SH-SY5Y (cell line): ENCODE measurements at regions not wholly inside any gene's neighbourhood (a gene's known extent, or its start where the extent isn't known, plus 50 kb on each side); places are given as distances from the start of the nearest gene placed in this dataset.

Experiments used
- GATA2 ChIP-seq: IDR thresholded peaks from 2 replicates; pipeline ENCODE4 v1.6.1; 2011; ENCODE audit warnings: mild to moderate bottlenecking, low read depth, low read length
- GATA3 ChIP-seq: IDR thresholded peaks from 2 replicates; pipeline ENCODE4 v1.6.1; 2011; ENCODE audit warnings: low read depth, mild to moderate bottlenecking, low read length, moderate library complexity

DNA sequence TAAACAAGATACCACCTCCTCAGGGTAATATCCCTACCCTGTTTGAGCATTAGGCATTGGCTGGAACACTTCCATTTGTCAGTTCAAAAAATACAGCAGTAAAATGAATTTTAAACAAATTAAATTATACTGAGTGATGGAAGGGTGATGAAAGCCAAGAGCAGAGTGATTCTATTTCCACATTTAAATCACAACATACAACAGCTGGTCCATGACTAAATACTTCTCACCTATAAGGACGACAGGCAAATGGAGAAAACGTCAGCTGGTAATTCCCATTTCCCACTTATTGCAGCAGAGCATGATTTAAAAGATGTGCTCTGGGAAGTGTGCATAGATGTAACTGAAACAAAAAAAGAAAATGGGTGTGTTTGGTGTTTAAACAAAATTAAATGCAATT, 543.6 kb upstream of the DAB2 start:
- TF ChIP-seq GATA3 (no peak), GATA2 (no peak)

GRCh38 chr5:39955156-39955555, 530.4 kb upstream of the DAB2 start:
- TF ChIP-seq GATA2: no peak
- TF ChIP-seq GATA3: no peak

DNA sequence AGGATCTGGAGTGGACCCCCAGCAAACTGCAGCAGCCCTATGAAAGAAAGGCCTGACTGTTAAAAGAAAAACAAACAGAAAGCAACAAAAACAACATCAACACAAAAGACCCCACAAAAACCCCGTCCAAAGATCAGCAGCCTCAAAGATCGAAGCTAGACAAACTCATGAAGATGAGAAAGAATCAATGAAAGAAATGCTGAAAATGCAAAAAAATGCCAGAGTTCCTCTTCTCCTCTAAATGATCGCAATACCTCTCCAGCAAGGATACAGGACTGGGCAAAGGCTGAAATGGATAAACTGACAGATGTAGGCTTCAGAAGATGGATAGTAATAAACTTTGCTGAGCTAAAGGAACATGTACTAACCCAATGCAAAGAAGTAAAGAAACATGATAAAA, 526.3 kb upstream of the DAB2 start:
- TF ChIP-seq GATA2 (no peak), GATA3 (no peak)

DNA sequence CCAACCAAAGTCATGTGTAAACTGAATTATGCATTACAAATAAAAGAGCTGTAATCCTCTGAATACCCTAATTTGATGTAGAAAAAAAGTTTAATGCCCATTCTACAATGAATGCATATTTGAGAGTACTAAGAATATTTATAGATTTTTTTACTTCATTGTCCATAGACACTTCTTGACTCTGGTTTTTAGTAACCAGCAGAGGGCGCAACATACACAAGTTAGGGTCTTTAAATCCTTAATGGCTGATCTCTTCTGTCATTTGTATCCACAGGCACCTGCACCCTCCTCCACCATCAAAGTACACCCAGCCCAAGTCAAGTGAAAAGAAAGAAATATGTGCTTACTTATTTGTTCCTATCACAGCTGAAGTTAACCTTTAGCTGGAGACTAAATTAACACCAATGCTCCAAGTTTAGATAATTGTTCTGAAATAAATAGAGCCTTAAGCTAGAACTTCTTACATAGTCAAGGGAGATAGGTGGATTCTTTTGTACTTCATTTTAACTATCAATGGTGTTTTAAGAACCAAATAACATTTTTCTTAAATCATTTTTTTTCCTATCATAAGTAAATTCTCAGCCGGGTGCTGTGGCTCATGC, 524.2 kb upstream of the DAB2 start:
- TF ChIP-seq GATA3 (no peak), GATA2 (no peak)

DNA sequence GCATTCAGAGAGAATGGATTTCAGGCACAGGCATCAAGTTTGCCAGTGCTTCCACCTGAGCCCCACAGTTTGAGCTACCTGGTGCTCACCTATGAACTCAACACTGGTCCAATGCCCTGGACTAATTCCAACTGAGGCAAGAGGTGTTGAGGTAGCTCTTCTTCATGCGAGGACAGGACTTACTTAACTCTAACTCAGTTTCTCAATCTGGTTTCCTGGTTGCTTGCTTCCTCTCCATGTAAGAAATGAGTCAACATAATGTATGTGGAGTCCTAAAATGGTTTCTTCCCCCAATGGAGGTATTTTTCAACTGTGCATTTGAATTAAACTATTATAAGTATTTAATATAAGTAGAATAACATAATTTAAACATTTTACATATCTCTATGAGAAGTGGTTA, 523.6 kb upstream of the DAB2 start:
- TF ChIP-seq GATA2 (no peak), GATA3 (no peak)

DNA sequence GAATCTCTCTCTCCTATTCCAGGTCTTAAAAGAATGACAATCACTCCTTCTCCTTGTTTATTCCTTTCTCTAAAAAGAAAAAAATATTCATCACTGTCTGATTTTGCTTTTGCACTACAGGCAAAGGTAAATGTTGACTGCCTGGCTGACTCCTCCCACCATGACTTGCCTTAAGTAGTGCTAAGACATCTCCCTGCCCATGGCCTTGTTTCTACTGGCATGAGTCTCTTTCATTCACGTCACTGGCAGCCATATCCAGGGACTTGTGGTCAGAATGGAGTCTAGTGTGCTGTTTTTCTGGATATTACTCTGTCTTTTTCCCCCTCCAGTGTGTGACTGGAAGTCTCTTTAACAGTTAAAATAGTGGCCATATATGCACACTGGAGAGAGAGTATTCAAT, 522.9 kb upstream of the DAB2 start:
- no peak for TF ChIP-seq GATA2
- TF ChIP-seq GATA3: no peak

DNA sequence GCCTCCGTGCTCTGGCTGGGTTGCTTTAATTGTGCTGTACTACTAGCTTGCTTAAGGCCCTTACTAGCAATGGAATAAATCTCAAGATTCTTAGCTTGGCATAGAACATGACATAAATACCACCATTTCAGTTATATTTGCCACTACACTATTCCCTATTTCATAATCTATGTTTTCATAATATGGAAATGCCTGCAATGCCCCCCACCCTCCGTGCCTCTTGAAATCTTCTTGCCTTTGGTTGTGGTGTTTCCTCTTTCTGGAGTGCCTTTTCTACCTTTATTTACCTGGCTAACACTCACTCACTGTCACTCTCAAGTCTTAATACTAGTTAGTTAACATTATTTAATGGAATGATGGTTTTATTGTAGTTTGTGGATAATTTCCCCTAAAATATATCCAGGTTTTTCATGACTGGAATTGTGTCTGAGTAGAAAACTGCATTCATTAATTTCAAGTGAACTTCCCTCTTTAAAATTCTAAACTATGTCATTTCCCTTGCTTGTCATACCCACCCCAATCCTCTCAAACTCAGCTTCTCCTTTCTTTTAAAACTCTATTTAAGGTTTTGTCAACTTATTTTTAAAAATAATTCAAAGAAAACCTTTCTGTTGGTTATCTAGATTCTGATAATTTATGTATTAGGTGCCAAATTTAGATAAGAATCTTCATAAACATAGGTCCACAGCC, 521.7 kb upstream of the DAB2 start:
- TF ChIP-seq GATA3: no peak
- TF ChIP-seq GATA2: no peak

DNA sequence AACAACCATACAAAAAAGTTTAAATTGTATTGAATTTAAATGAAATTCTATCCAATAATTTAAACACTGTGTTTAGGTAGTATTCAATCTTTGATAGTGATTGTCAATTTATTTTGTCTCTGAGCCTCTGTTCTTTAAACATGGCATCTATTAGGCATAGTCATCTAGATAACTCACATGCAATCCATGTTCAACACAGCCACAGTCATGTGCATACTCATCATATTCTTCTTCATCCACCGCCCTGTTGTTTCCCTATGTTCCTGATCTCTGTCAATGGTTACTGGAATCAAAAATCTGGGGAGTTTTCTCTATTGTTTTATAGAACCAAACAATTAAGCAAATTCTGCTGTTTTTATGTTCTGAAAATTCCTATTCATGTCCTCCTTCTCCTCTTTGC, 521.1 kb upstream of the DAB2 start:
- no peak for TF ChIP-seq GATA2
- no peak for TF ChIP-seq GATA3

DNA sequence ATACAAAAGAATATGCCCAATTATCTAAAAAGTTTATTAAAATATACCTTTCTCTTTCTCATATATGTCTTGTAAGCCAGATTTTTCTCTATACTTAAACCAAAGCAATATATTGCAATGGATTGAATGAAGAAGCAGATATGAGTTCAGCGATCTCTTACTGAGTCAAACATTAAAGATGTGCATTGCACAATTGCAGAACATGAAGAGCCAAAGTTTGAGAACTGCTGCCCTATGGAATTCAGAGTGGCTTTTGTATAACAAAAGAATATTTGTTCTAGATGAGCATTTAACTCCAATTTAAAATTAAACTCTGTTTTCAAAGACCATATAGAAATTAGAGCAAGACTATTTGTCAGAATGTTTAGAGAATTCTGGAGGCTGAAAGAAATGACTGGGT, 519.0 kb upstream of the DAB2 start:
- TF ChIP-seq GATA3 (no peak), GATA2 (no peak)

- TF ChIP-seq GATA2 (no peak), GATA3 (no peak)
Measured at GRCh38 chr5:39942606-39943005, 517.8 kb upstream of the DAB2 start.

DNA sequence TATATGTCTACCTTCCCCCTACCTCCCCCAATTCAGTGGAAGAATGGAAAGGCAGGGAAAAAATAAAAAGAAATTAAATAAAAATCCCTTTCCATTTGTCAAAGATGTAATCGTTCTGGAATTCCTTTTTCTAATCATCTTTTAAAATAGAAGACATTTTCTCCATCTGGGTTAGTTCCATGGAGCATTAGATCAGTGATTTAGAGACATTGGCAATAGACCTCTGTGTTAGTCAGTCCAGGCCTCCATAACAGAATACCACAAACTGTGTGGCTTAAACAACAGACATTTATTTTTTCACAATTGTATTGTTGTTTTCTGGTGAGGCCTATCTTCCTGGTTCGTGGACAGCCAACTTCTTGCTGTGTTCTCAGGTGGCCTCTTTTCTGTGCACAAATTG, 516.6 kb upstream of the DAB2 start:
- no peak for TF ChIP-seq GATA3
- TF ChIP-seq GATA2: no peak

DNA sequence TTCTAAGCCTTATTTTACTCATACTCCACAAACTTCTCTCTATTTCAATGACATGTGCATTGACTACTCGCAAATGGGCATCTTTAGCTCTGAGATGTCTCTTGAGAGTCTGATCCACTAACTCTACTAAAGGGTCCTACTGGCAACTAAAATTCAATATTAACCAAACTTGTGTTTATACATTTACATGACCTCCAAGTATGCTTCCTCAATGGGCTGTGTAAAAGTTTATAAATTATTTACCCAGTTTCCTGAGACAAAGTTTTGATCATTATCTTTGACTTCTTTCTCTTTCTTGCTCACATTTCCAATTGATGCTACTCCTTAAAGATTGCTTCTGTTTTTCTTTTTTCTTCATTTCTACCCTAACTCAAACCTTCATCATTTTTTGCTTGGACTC, 510.1 kb upstream of the DAB2 start:
- TF ChIP-seq GATA2: no peak
- no peak for TF ChIP-seq GATA3

DNA sequence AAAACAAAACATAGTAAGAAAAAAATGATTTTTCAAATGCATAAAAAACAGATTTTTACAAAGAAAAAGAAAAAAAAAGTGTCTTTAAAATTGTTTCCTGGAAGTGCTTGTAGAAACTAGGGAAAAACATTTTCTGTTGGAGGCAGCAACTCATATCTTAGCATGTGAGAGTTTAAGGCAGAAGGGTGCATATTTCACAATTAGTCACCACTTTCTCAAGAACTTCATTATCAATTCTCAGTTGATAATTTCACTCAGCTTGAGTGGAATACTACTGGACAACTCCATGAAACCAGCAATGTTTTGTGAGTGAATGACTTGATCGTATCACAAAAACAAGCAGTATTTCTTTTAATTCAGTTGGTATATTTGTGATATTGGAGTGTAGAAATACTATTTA, 508.3 kb upstream of the DAB2 start:
- TF ChIP-seq GATA2: no peak
- TF ChIP-seq GATA3: no peak

GRCh38 chr5:39928709-39929108, 503.9 kb upstream of the DAB2 start:
- TF ChIP-seq GATA3: no peak
- TF ChIP-seq GATA2: no peak

DNA sequence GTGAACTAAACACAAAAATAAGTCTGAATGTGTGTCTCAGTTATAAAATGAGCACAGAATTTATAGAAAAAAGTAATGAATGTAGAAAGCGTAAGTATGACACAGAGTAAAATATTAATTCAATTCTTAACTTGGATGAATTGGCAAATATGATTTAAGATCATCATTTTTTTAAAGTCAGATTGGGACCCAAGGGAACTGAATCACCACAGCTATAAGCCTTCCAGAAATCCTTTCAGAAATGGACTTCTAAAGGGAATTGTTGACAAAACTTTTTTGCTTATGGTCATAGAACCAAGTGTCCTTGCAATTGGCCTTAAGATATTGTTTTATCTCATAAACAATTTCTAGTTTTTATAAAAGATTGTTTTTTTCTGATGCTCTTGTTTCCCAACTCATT, 495.1 kb upstream of the DAB2 start:
- TF ChIP-seq GATA3 (no peak), GATA2 (no peak)

GRCh38 chr5:39912906-39913305, 488.1 kb upstream of the DAB2 start:
- TF ChIP-seq GATA2 (no peak), GATA3 (no peak)

DNA sequence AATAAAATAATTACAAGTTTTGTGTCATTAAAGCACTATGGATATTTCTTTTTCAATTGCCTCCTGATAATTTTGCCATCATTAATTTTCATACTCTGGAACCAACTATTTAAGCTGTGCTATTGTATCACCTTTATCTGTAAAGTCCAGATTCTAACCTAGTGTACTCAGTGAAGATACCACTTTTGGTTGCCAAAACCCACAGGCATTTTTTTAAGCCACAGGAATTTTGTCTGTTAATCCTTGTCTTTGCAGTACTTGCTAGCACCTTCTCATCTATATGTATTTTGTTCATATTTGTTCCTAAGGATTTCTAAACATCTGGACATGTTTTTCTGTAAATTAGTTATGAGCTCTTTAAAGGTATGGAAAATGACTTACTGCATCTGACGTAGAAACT, 481.4 kb upstream of the DAB2 start:
- TF ChIP-seq GATA2: no peak
- TF ChIP-seq GATA3: no peak
